ENCODE measurements at regions not wholly inside any gene's neighbourhood (a gene's known extent, or its start where the extent isn't known, plus 50 kb on each side); places are given as distances from the start of the nearest gene placed in this dataset.

GRCh38 chr10:121310151-121310711 lies 288.0 kb downstream of the FGFR2 start:
- Histone ChIP-seq H3K27ac (ENCODE audit: low read depth in 2 of 2, low read length in 1 of 2) (no peak overlapping the region), H3F3A (replicated peaks; ENCODE audit: insufficient read depth) (no peaks in the 10 kb centered on the region), H3K9ac (no peak overlapping the region), H3K4me3 (ENCODE audit: low read depth in 2 of 2, low read length in 1 of 2) (no peak overlapping the region), H3K36me3 (replicated peaks in 1 of 2; ENCODE audit: control insufficient read depth in 1 of 2, insufficient read depth in 2 of 2, low read length in 1 of 2) (no peaks in the 10 kb centered on the region), H3K9me3 (no peaks in the 10 kb centered on the region; the same call in 1 of the 2 replicates), H4K20me1 (ENCODE audit: insufficient read depth) (no peaks in the 10 kb centered on the region), H3K9me2 (no peaks in the 10 kb centered on the region), H3K27me3 (ENCODE audit: insufficient read depth) (no peaks in the 10 kb centered on the region), H2AFZ (ENCODE audit: low read depth) (no peak overlapping the region), H3K79me2 (ENCODE audit: insufficient read depth) (no peaks in the 10 kb centered on the region), H3K4me1 (ENCODE audit: control insufficient read depth in 1 of 2, insufficient read depth in 2 of 2, low read depth in 1 of 2, low read length in 1 of 2) (peaks cover 0 to 20% of the 10 kb centered on the region in 2 experiments; a peak in 2 of 4 replicates), H3K4me2 (no peak overlapping the region)
- POLR2A ChIA-PET = no interaction called here
- CTCF ChIA-PET = no interaction called here
- no peak for TF ChIP-seq FOXJ3 (CRISPR knock-in tag; IDR thresholded peaks at IDR 0.05)
- TF ChIP-seq RCOR1 (IDR thresholded peaks at IDR 0.05; ENCODE audit: low read length) = no peak
- no peak for TF ChIP-seq MAX (IDR thresholded peaks at IDR 0.05; ENCODE audit: low read depth)
- TF ChIP-seq YY1 (IDR thresholded peaks at IDR 0.05; ENCODE audit: low read depth) = no peak
- TF ChIP-seq IRF3 (IDR thresholded peaks at IDR 0.05; ENCODE audit: low read depth, low read length) = no peak
- no peak for TF ChIP-seq EP300 (IDR thresholded peaks at IDR 0.05; ENCODE audit: borderline replicate concordance in 1 of 2, low read depth in 1 of 2, low read length in 1 of 2)
- no peak for TF ChIP-seq EZH2phosphoT487 (IDR thresholded peaks at IDR 0.05; ENCODE audit: borderline replicate concordance, low read depth)
- no peak for TF ChIP-seq SMC3 (IDR thresholded peaks at IDR 0.05; ENCODE audit: low read depth, low read length)
- no peak for TF ChIP-seq JUND (IDR thresholded peaks at IDR 0.05)
- no peak for TF ChIP-seq RFX5 (IDR thresholded peaks at IDR 0.05; ENCODE audit: low read length)
- no peak for TF ChIP-seq RXRA (IDR thresholded peaks at IDR 0.05; ENCODE audit: borderline replicate concordance, low read depth)
- TF ChIP-seq GABPA (IDR thresholded peaks at IDR 0.05; ENCODE audit: low read depth) = no peak
- TF ChIP-seq FOXM1 (IDR thresholded peaks at IDR 0.05; ENCODE audit: low read depth) = no peak
- TF ChIP-seq TAF1 (IDR thresholded peaks at IDR 0.05; ENCODE audit: borderline replicate concordance, low read depth, low read length) = no peak
- TF ChIP-seq ZBTB33 (IDR thresholded peaks at IDR 0.05; ENCODE audit: borderline replicate concordance, low read depth) = no peak
- TF ChIP-seq TEAD4 (IDR thresholded peaks at IDR 0.05; ENCODE audit: borderline replicate concordance, insufficient read depth) = no peak
- WGBS (ENCODE audit: low lambda C conversion rate) = 36% methylated on average over 9 of the region's 9 CpGs
- peak; percentile 14 for DNase-seq

Measured in SK-N-SH (cell line).